Liver (tissue), 8 donors: ENCODE measurements at regions not wholly inside any gene's neighbourhood (a gene's known extent, or its start where the extent isn't known, plus 50 kb on each side); places are given as distances from the start of the nearest gene placed in this dataset.

Source experiments
- DNase-seq: peaks from one replicate; pipeline ENCODE4 v3.0.0-alpha.2; 2017; ENCODE audit warnings: low spot score
- H3K27ac ChIP-seq, 2 donors: one replicate each; pipeline ENCODE4 v1.7.0; 2013; ENCODE audit warnings: inconsistent platforms in 2 of 2, low read length in 2 of 2, control low read depth in 1 of 2, low read depth in 1 of 2, mild to moderate bottlenecking in 1 of 2
- H3K27me3 ChIP-seq, 4 donors: one replicate each; pipeline versions ENCODE4 v1.6.1 to v1.7.0; 2013; ENCODE audit warnings: low read length in 3 of 4, inconsistent platforms in 1 of 4, mild to moderate bottlenecking in 1 of 4, moderate library complexity in 1 of 4; ENCODE audit not compliant: control insufficient read depth in 4 of 4, insufficient read depth in 4 of 4
- H3K36me3 ChIP-seq, 4 donors: one replicate each; pipeline versions ENCODE4 v1.6.1 to v1.7.0; 2013; ENCODE audit warnings: low read length in 3 of 4, mild to moderate bottlenecking in 3 of 4, low read depth in 1 of 4, moderate library complexity in 1 of 4; ENCODE audit not compliant: control insufficient read depth in 4 of 4, insufficient read depth in 3 of 4
- H3K4me1 ChIP-seq, 4 donors: one replicate each; pipeline versions ENCODE4 v1.6.1 to v1.7.0; 2013; ENCODE audit warnings: low read length in 3 of 4, mild to moderate bottlenecking in 3 of 4, moderate library complexity in 1 of 4; ENCODE audit not compliant: control insufficient read depth in 4 of 4, insufficient read depth in 4 of 4
- H3K4me3 ChIP-seq, 3 donors: one replicate each; pipeline versions ENCODE4 v1.6.1 to v1.7.0; 2013; ENCODE audit warnings: low read length in 3 of 3, control low read depth in 1 of 3, low read depth in 1 of 3, mild to moderate bottlenecking in 1 of 3
- H3K9ac ChIP-seq, 2 donors: one replicate each; pipeline ENCODE4 v1.7.0; 2013; ENCODE audit warnings: low read length in 2 of 2, mild to moderate bottlenecking in 2 of 2, moderate library complexity in 2 of 2, control low read depth in 1 of 2, low read depth in 1 of 2
- H3K9me3 ChIP-seq, 4 donors: one replicate each; pipeline versions ENCODE4 v1.6.1 to v1.7.0; 2013; ENCODE audit warnings: low read length in 3 of 4; ENCODE audit not compliant: control insufficient read depth in 4 of 4
- CTCF ChIP-seq: fragments of 150-350 bp; IDR thresholded peaks from 2 replicates; pipeline ENCODE4 v1.5.1; 2017; ENCODE audit warnings: improper control_type of control experiment, low read depth, low read length; ENCODE audit not compliant: missing input control
- EGR1 ChIP-seq, 2 donors: IDR thresholded peaks; 2 replicates each; pipeline ENCODE4 v1.6.1; 2016 to 2018; ENCODE audit warnings: antibody characterized with exemption in 2 of 2, low read depth in 2 of 2
- FOXA1 ChIP-seq: IDR thresholded peaks from 2 replicates; pipeline ENCODE4 v1.6.1; 2016; ENCODE audit warnings: antibody characterized with exemption
- FOXA2 ChIP-seq: IDR thresholded peaks from 2 replicates; pipeline ENCODE4 v1.6.1; 2016; ENCODE audit warnings: antibody characterized with exemption
- GABPA ChIP-seq, 2 donors: IDR thresholded peaks in 1 of 2; conservative IDR thresholded peaks in 1 of 2; 2 replicates each; pipeline ENCODE4 v1.6.1; 2016; ENCODE audit warnings: antibody characterized with exemption in 2 of 2, mild to moderate bottlenecking in 1 of 2, moderate library complexity in 1 of 2
- HNF4A ChIP-seq, 2 donors: conservative IDR thresholded peaks; 2 replicates each; pipeline ENCODE4 v1.6.1; 2016; ENCODE audit warnings: antibody characterized with exemption in 2 of 2, mild to moderate bottlenecking in 2 of 2
- HNF4G ChIP-seq: IDR thresholded peaks from 2 replicates; pipeline ENCODE4 v1.6.1; 2016; ENCODE audit warnings: antibody characterized with exemption
- JUND ChIP-seq, 2 donors: IDR thresholded peaks; 2 replicates each; pipeline ENCODE4 v1.6.1; 2016; ENCODE audit warnings: antibody characterized with exemption in 2 of 2
- NR2F2 ChIP-seq: IDR thresholded peaks from 2 replicates; pipeline ENCODE4 v1.6.1; 2016; ENCODE audit warnings: antibody characterized with exemption
- RAD21 ChIP-seq, 2 donors: IDR thresholded peaks; 2 replicates each; pipeline ENCODE4 v1.6.1; 2016; ENCODE audit warnings: antibody characterized with exemption in 2 of 2, mild to moderate bottlenecking in 2 of 2
- REST ChIP-seq: IDR thresholded peaks from 2 replicates; pipeline ENCODE4 v1.6.1; 2016; ENCODE audit warnings: antibody characterized with exemption, mild to moderate bottlenecking
- RXRA ChIP-seq, 2 donors: IDR thresholded peaks; 2 replicates each; pipeline ENCODE4 v1.6.1; 2017 to 2018; ENCODE audit warnings: antibody characterized with exemption in 2 of 2, mild to moderate bottlenecking in 1 of 2
- SP1 ChIP-seq: IDR thresholded peaks from 2 replicates; pipeline ENCODE4 v1.6.1; 2018; ENCODE audit warnings: antibody characterized with exemption, mild to moderate bottlenecking
- TAF1 ChIP-seq: conservative IDR thresholded peaks from 2 replicates; pipeline ENCODE4 v1.6.1; 2016; ENCODE audit warnings: antibody characterized with exemption, mild to moderate bottlenecking
- YY1 ChIP-seq: IDR thresholded peaks from 2 replicates; pipeline ENCODE4 v1.6.1; 2016; ENCODE audit warnings: antibody characterized with exemption, mild to moderate bottlenecking
- ZBTB33 ChIP-seq: IDR thresholded peaks from 2 replicates; pipeline ENCODE4 v1.6.1; 2016; ENCODE audit warnings: antibody characterized with exemption
- WGBS: extraction: QIAGEN DNeasy Blood & Tissue Kit; methylation state at CpG from one replicate; pipeline ENCODE4 v1.1.7; 2013; 5-methylcytosine and 5-hydroxymethylcytosine counted together
- TF ChIP-seq, protein P1 (sequence below): IDR thresholded peaks from 2 replicates; pipeline ENCODE4 v1.6.1; 2016; ENCODE audit warnings: antibody characterized with exemption
- TF ChIP-seq, protein P2 (sequence below): IDR thresholded peaks from 2 replicates; pipeline ENCODE4 v1.6.1; 2016; ENCODE audit warnings: antibody characterized with exemption
- donor health status: healthy.
- donor health status: healthy.
- donor health status: healthy.
- donor health status: healthy.
- donor health status: healthy.

- H3K4me3 ChIP-seq, result no peak overlapping the region
- H3K9ac ChIP-seq, result no peak overlapping the region
- H3K36me3 ChIP-seq, result no peaks in the 10 kb centered on the region
- no peaks in the 10 kb centered on the region for H3K4me1 ChIP-seq
- H3K27ac ChIP-seq, result no peak overlapping the region
- no peaks in the 10 kb centered on the region for H3K27me3 ChIP-seq
- WGBS, result 73% methylated on average over 1 of the region's 1 CpG
- TF ChIP-seq REST (no peak), NR2F2 (no peak), GABPA (IDR thresholded peaks at IDR 0.05 in 1 of 2, conservative IDR thresholded peaks at IDR 0.05 in 1 of 2) (no peak), JUND (IDR thresholded peaks at IDR 0.05) (no peak), FOXA1 (no peak), RXRA (IDR thresholded peaks at IDR 0.05) (no peak), ZBTB33 (no peak), FOXA2 (no peak), HNF4G (no peak), CTCF (no peak), HNF4A (conservative IDR thresholded peaks at IDR 0.05) (no peak), RAD21 (IDR thresholded peaks at IDR 0.05) (no peak), TAF1 (no peak)
- TF ChIP-seq, protein P1, sequence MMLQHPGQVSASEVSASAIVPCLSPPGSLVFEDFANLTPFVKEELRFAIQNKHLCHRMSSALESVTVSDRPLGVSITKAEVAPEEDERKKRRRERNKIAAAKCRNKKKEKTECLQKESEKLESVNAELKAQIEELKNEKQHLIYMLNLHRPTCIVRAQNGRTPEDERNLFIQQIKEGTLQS, result no peak
- TF ChIP-seq, protein P2, sequence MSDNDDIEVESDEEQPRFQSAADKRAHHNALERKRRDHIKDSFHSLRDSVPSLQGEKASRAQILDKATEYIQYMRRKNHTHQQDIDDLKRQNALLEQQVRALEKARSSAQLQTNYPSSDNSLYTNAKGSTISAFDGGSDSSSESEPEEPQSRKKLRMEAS, result no peak
- no peaks in the 10 kb centered on the region for H3K9me3 ChIP-seq
- no peak for DNase-seq
Measured at GRCh38 chr6:132070356-132070755, 119.2 kb upstream of the CCN2 start.

GRCh38 chr6:132068766-132069165 lies 117.6 kb upstream of the CCN2 start:
- Histone ChIP-seq H3K27me3 (no peaks in the 10 kb centered on the region), H3K9me3 (no peaks in the 10 kb centered on the region), H3K4me1 (no peaks in the 10 kb centered on the region), H3K9ac (no peak overlapping the region), H3K27ac (no peak overlapping the region), H3K36me3 (no peaks in the 10 kb centered on the region), H3K4me3 (no peak overlapping the region)
- no peak for DNase-seq
- 82% methylated on average over 3 of the region's 3 CpGs for WGBS
- TF ChIP-seq SP1 (no peak), RXRA (IDR thresholded peaks at IDR 0.05) (no peak), FOXA1 (no peak), YY1 (no peak), NR2F2 (no peak), EGR1 (IDR thresholded peaks at IDR 0.05; ENCODE audit: low read depth in 2 of 2) (no peak), HNF4A (conservative IDR thresholded peaks at IDR 0.05) (no peak), RAD21 (IDR thresholded peaks at IDR 0.05) (no peak), ZBTB33 (no peak)
- TF ChIP-seq, protein P1, result no peak
